Neuronal stem cell (in vitro differentiated cells): ENCODE measurements at regions not wholly inside any gene's neighbourhood (a gene's known extent, or its start where the extent isn't known, plus 50 kb on each side); places are given as distances from the start of the nearest gene placed in this dataset.

Source experiments
- DNase-seq: peaks from one replicate; pipeline ENCODE4 v3.0.0-alpha.2; 2013; ENCODE audit warnings: low spot score
- H2AFZ ChIP-seq: one replicate; pipeline ENCODE4 v1.6.1; 2013; ENCODE audit warnings: mild to moderate bottlenecking, low read length, inconsistent platforms
- H2AK5ac ChIP-seq: 2 replicates; pipeline ENCODE4 v1.6.1; 2013; ENCODE audit warnings: low read depth, mild to moderate bottlenecking, inconsistent platforms, low read length, moderate library complexity, mixed read lengths
- H2BK120ac ChIP-seq: 2 replicates; pipeline ENCODE4 v1.6.1; 2013; ENCODE audit warnings: low read depth, mild to moderate bottlenecking, inconsistent platforms, low read length, moderate library complexity, mixed read lengths
- H2BK12ac ChIP-seq: one replicate; pipeline ENCODE4 v1.6.1; 2013; ENCODE audit warnings: low read length, inconsistent platforms
- H2BK15ac ChIP-seq: 2 replicates; pipeline ENCODE4 v1.6.1; 2013; ENCODE audit warnings: mild to moderate bottlenecking, low read length, inconsistent platforms, mixed read lengths
- H2BK5ac ChIP-seq: one replicate; pipeline ENCODE4 v1.6.1; 2013; ENCODE audit warnings: inconsistent platforms, mild to moderate bottlenecking, low read length, moderate library complexity
- H3K14ac ChIP-seq: one replicate; pipeline ENCODE4 v1.6.1; 2013; ENCODE audit warnings: low read length, inconsistent platforms
- H3K18ac ChIP-seq: 2 replicates; pipeline ENCODE4 v1.6.1; 2013; ENCODE audit warnings: low read length, inconsistent platforms
- H3K23ac ChIP-seq: 2 replicates; pipeline ENCODE4 v1.6.1; 2013; ENCODE audit warnings: low read depth, mild to moderate bottlenecking, mixed read lengths, low read length, inconsistent platforms; ENCODE audit not compliant: poor library complexity
- H3K27ac ChIP-seq: replicated peaks from 3 replicates; pipeline ENCODE4 v1.5.1; 2013; ENCODE audit warnings: low read length, inconsistent platforms
- H3K27me3 ChIP-seq, 3 experiments: 2 replicates each; pipeline ENCODE4 v1.6.1; 2013; ENCODE audit warnings: low read length in 3 of 3, mild to moderate bottlenecking in 2 of 3, inconsistent platforms in 1 of 3, low read depth in 1 of 3, mixed read lengths in 1 of 3, moderate library complexity in 1 of 3; ENCODE audit not compliant: control insufficient read depth in 3 of 3, insufficient read depth in 3 of 3
- H3K36me3 ChIP-seq, 2 donors: replicated peaks in 1 of 2; 2 replicates each; pipeline ENCODE4 v1.6.1; 2013; ENCODE audit warnings: low read length in 2 of 2; ENCODE audit not compliant: control insufficient read depth in 2 of 2, insufficient read depth in 2 of 2
- H3K4ac ChIP-seq: 2 replicates; pipeline ENCODE4 v1.6.1; 2013; ENCODE audit warnings: inconsistent platforms, mild to moderate bottlenecking, low read length, moderate library complexity
- H3K4me1 ChIP-seq, 2 donors: 1 replicate in 1 of 2; 2 replicates in 1 of 2; pipeline ENCODE4 v1.6.1; 2013; ENCODE audit warnings: low read length in 2 of 2, low read depth in 1 of 2; ENCODE audit not compliant: control insufficient read depth in 2 of 2, insufficient read depth in 1 of 2
- H3K4me2 ChIP-seq: one replicate; pipeline ENCODE4 v1.6.1; 2013; ENCODE audit warnings: mild to moderate bottlenecking, low read length, inconsistent platforms; ENCODE audit not compliant: insufficient read depth, poor library complexity, severe bottlenecking
- H3K4me3 ChIP-seq, 2 donors: 2 replicates each; pipeline ENCODE4 v1.5.1; 2013; ENCODE audit warnings: low read length in 2 of 2, mild to moderate bottlenecking in 2 of 2, inconsistent platforms in 1 of 2, moderate library complexity in 1 of 2
- H3K79me1 ChIP-seq: one replicate; pipeline ENCODE4 v1.6.1; 2013; ENCODE audit warnings: low read depth, mild to moderate bottlenecking, inconsistent platforms, low read length, moderate library complexity
- H3K9ac ChIP-seq: one replicate; pipeline ENCODE4 v1.6.1; 2013; ENCODE audit warnings: mild to moderate bottlenecking, low read depth, low read length, inconsistent platforms; ENCODE audit not compliant: poor library complexity
- H3K9me3 ChIP-seq, 2 donors: replicated peaks in 1 of 2; 2 replicates each; pipeline versions ENCODE3 to v1.6.1; 2013; ENCODE audit warnings: low read length in 2 of 2, mild to moderate bottlenecking in 2 of 2, inconsistent platforms in 1 of 2, low read depth in 1 of 2, mixed read lengths in 1 of 2, moderate library complexity in 1 of 2; ENCODE audit not compliant: control insufficient read depth in 2 of 2, insufficient read depth in 1 of 2
- H4K8ac ChIP-seq: one replicate; pipeline ENCODE4 v1.6.1; 2013; ENCODE audit warnings: low read depth, mild to moderate bottlenecking, inconsistent platforms, low read length, moderate library complexity
- H4K91ac ChIP-seq: one replicate; pipeline ENCODE4 v1.6.1; 2013; ENCODE audit warnings: low read length, low read depth, mild to moderate bottlenecking, inconsistent platforms; ENCODE audit not compliant: poor library complexity
- WGBS, 2 donors: extraction: QIAGEN DNeasy Blood & Tissue Kit; methylation state at CpG; one replicate each; pipeline ENCODE4 v1.1.7; 2013; ENCODE audit warnings: missing lambda C conversion rate in 2 of 2, mixed read lengths in 1 of 2; ENCODE audit not compliant: insufficient read length in 2 of 2, insufficient replicate concordance in 1 of 2; ENCODE audit errors: extremely low coverage in 2 of 2; 5-methylcytosine and 5-hydroxymethylcytosine counted together

DNA sequence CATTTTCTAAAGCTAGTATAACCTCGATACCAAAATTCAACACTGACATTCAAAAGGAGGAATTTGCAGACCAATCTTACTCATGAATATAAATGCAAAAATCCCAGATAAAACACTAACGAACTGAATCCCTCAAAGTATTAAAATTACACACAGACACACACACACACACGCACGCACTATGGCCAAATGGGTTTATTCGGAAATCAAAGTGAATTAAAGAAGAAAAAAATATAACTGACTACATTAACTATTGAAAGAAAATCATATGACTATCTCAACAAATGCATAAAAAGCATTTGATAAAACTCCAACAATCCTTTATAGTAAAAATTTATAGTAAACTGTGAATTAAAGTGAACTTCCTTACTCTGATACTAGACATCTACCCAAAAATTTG is 97.9 kb upstream of the HNRNPA3 start:
- H3K23ac ChIP-seq: no peak overlapping the region
- no peaks in the 10 kb centered on the region for H3K36me3 ChIP-seq
- H3K27me3 ChIP-seq: no peaks in the 10 kb centered on the region
- H2AFZ ChIP-seq: no peak overlapping the region
- H2BK5ac ChIP-seq: no peak overlapping the region
- H3K4me1 ChIP-seq: no peaks in the 10 kb centered on the region
- H3K18ac ChIP-seq: no peak overlapping the region
- no peak overlapping the region for H2AK5ac ChIP-seq
- no peak overlapping the region for H3K4ac ChIP-seq
- no peak overlapping the region for H3K9ac ChIP-seq
- no peak overlapping the region for H4K8ac ChIP-seq
- H3K27ac ChIP-seq: no peak overlapping the region
- H2BK15ac ChIP-seq: no peak overlapping the region
- no peak overlapping the region for H3K14ac ChIP-seq
- H3K4me3 ChIP-seq: no peak overlapping the region
- no peak overlapping the region for H2BK120ac ChIP-seq
- no peaks in the 10 kb centered on the region for H3K79me1 ChIP-seq
- H3K9me3 ChIP-seq: no peaks in the 10 kb centered on the region
- no peak overlapping the region for H2BK12ac ChIP-seq
- no peak overlapping the region for H4K91ac ChIP-seq
- no CpG with 5 or more reads among the region's 5 CpGs for WGBS, 2 donors
- no peak overlapping the region for H3K4me2 ChIP-seq
- DNase-seq: no peak

DNA sequence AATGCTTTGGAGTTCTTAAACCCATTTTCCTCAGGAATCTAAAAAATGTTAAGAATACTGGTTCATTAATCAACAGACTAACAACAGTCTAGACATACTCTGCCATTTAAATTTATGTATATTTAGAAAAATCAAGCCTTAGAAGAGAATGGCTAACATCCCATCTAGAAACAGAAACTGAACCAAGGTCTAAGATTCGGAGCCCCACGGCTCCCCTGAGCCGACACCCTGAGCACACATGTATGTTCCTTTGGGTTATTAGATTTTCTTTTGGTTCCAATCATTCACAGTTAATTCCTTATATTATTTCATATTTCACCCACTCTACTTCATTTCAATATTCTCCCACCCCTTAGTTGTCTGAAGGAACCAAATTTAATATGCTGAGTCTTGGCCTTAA is 94.8 kb upstream of the HNRNPA3 start:
- no peak overlapping the region for H2BK15ac ChIP-seq
- no peak overlapping the region for H4K91ac ChIP-seq
- H3K36me3 ChIP-seq: no peaks in the 10 kb centered on the region
- no peaks in the 10 kb centered on the region for H3K9me3 ChIP-seq
- no peak overlapping the region for H2AK5ac ChIP-seq
- H3K23ac ChIP-seq: no peak overlapping the region
- H3K79me1 ChIP-seq: no peaks in the 10 kb centered on the region
- H3K4ac ChIP-seq: no peak overlapping the region
- no peak overlapping the region for H3K14ac ChIP-seq
- no peaks in the 10 kb centered on the region for H3K4me1 ChIP-seq
- no CpG with 5 or more reads among the region's 3 CpGs for WGBS, 2 donors
- no peak overlapping the region for H3K18ac ChIP-seq
- H3K9ac ChIP-seq: no peak overlapping the region
- H2BK12ac ChIP-seq: no peak overlapping the region
- H3K27me3 ChIP-seq: no peaks in the 10 kb centered on the region
- H3K4me2 ChIP-seq: no peak overlapping the region
- H2BK5ac ChIP-seq: no peak overlapping the region
- no peak overlapping the region for H3K4me3 ChIP-seq
- H2BK120ac ChIP-seq: no peak overlapping the region
- H3K27ac ChIP-seq: no peak overlapping the region
- H4K8ac ChIP-seq: no peak overlapping the region
- H2AFZ ChIP-seq: no peak overlapping the region
- DNase-seq: no peak

DNA sequence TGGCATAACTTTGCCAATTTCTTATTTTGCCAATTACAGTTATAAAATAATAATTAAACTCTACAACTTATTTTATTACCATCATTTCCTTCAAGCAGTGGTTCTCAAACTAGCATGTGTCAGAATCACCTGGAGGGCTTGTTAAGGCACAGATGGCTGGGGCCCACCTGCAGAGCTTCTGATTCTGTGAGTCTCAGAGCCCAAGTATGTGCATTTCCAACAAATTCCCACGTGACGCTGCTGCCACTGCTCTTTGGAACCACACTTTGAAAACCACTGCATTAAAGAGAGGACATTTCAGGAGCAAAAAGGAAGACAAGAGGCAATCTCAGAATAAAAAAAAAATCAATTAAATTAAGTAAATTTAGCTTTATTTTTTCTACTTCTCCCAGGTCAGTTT is 94.0 kb upstream of the HNRNPA3 start:
- Histone ChIP-seq H3K27me3 (no peaks in the 10 kb centered on the region), H3K36me3 (no peaks in the 10 kb centered on the region), H2BK12ac (no peak overlapping the region), H2BK5ac (no peak overlapping the region), H3K18ac (no peak overlapping the region), H3K9me3 (no peaks in the 10 kb centered on the region), H4K91ac (no peak overlapping the region), H3K4me1 (no peaks in the 10 kb centered on the region), H3K23ac (no peak overlapping the region), H3K4me3 (no peak overlapping the region), H3K79me1 (no peaks in the 10 kb centered on the region), H3K9ac (no peak overlapping the region), H2BK15ac (no peak overlapping the region), H3K4me2 (no peak overlapping the region), H4K8ac (no peak overlapping the region), H2AFZ (no peak overlapping the region), H2AK5ac (no peak overlapping the region), H3K27ac (no peak overlapping the region), H2BK120ac (no peak overlapping the region), H3K14ac (no peak overlapping the region), H3K4ac (no peak overlapping the region)
- WGBS, 2 donors: no CpG with 5 or more reads among the region's 2 CpGs
- no peak for DNase-seq

DNA sequence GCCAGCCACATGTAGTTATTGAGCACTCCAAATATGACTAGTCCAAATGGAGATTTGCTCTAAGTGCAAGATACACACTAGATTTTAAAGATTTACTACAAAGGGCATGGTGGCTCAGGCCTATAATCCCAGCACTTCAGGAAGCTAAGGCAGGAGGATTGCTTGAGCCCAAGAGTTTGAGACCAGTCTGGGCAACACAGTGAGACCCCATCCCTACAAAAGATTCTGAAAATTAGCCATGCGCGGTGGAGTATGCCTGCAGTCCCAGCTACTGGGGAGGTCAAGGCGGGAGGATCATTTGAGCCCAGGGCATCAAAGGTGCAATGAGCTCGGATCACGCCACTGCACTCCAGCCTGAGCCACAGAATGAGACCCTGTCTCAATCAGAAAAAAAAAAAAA is 93.5 kb upstream of the HNRNPA3 start:
- no peak overlapping the region for H3K23ac ChIP-seq
- H2BK5ac ChIP-seq: no peak overlapping the region
- H3K79me1 ChIP-seq: no peaks in the 10 kb centered on the region
- no peak overlapping the region for H3K14ac ChIP-seq
- H3K27ac ChIP-seq: no peak overlapping the region
- H3K36me3 ChIP-seq: no peaks in the 10 kb centered on the region
- no peak overlapping the region for H3K4ac ChIP-seq
- no peak overlapping the region for H4K8ac ChIP-seq
- no peaks in the 10 kb centered on the region for H3K4me1 ChIP-seq
- H2AK5ac ChIP-seq: no peak overlapping the region
- no peak overlapping the region for H4K91ac ChIP-seq
- H2BK120ac ChIP-seq: no peak overlapping the region
- no peak overlapping the region for H3K9ac ChIP-seq
- no peaks in the 10 kb centered on the region for H3K9me3 ChIP-seq
- H3K4me3 ChIP-seq: no peak overlapping the region
- DNase-seq: no peak
- no peak overlapping the region for H3K18ac ChIP-seq
- H3K27me3 ChIP-seq: no peaks in the 10 kb centered on the region
- H3K4me2 ChIP-seq: no peak overlapping the region
- no peak overlapping the region for H2BK12ac ChIP-seq
- no peak overlapping the region for H2BK15ac ChIP-seq
- H2AFZ ChIP-seq: no peak overlapping the region
- WGBS, 2 donors: no CpG with 5 or more reads among the region's 5 CpGs
